ENCODE measurements at regions not wholly inside any gene's neighbourhood (a gene's known extent, or its start where the extent isn't known, plus 50 kb on each side); places are given as distances from the start of the nearest gene placed in this dataset.

GRCh38 chr4:167688660-167689142, 403.6 kb upstream of the ANXA10 start:
- DNase-seq (ENCODE audit: low spot score), result no peak

GRCh38 chr4:167702391-167702790, 389.9 kb upstream of the ANXA10 start:
- DNase-seq (ENCODE audit: low spot score), result no peak

DNA sequence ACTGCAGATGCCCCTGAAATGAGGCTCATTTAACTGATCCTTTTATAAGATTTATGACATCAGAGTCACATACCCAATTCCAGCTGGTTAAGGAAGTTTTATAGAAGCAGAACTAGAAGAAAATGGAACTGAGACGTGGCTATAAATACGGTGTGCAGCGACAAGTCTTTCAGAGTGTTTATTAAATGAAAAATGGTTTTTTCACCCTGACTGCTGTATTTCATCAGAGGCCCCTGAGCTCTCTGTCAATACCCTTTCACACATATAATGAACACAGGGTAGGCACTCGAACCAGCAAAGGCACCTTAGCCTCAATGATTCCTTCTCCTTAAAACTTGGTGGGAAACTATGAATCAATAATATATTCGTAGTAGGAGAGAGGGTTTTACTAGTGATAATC, 380.8 kb upstream of the ANXA10 start:
- no peak for DNase-seq (ENCODE audit: low spot score)

- DNase-seq (ENCODE audit: low spot score), result no peak
These were observed 378.6 kb upstream of the ANXA10 start for GRCh38 chr4:167713756-167714155.

DNA sequence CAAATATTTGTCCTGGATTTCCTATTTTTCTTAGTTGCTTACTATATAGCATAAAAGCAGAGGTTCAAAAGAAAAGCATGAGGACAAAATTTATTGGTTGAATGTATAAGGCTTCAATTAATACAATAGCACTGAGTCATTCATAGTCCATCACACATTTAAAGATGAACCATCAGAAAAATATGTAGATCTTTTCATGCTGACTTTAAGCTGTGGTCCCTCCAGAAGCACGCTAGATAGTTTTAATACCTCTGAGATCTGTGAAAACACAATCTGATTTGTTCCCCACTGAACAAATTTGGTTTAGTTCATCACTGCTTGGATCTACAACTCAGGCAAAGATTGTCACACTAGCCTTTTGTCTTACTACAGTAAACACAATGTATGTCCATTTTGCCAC, 377.2 kb upstream of the ANXA10 start:
- no peak for DNase-seq (ENCODE audit: low spot score)

GRCh38 chr4:167717495-167717894, 374.8 kb upstream of the ANXA10 start:
- DNase-seq (ENCODE audit: low spot score), result no peak

- no peak for DNase-seq (ENCODE audit: low spot score)
These were observed 370.5 kb upstream of the ANXA10 start for GRCh38 chr4:167721617-167722486.

GRCh38 chr4:167722487-167722808, 369.9 kb upstream of the ANXA10 start:
- DNase-seq (ENCODE audit: low spot score), result no peak

GRCh38 chr4:167724941-167725340, 367.4 kb upstream of the ANXA10 start:
- DNase-seq (ENCODE audit: low spot score), result no peak

DNA sequence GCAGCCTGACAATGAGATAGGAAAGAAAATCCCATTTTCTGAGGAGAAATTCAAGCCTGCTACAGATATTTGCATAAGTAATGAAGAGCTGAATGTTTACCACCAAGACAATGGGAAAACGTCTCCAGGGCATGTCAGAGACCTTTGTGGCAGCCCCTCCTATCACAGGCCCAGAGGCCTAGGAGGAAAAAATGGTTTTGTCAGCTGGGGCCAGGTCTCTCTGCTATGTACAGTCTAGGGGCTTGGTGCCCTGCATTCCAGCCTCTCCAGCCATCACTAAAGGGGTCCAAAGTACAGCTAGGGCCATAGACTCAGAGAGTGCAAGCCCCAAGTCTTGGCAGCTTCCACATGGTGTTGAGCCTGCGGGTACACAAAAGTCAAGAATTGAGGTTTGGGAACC, 361.6 kb upstream of the ANXA10 start:
- DNase-seq (ENCODE audit: low spot score), result no peak

DNA sequence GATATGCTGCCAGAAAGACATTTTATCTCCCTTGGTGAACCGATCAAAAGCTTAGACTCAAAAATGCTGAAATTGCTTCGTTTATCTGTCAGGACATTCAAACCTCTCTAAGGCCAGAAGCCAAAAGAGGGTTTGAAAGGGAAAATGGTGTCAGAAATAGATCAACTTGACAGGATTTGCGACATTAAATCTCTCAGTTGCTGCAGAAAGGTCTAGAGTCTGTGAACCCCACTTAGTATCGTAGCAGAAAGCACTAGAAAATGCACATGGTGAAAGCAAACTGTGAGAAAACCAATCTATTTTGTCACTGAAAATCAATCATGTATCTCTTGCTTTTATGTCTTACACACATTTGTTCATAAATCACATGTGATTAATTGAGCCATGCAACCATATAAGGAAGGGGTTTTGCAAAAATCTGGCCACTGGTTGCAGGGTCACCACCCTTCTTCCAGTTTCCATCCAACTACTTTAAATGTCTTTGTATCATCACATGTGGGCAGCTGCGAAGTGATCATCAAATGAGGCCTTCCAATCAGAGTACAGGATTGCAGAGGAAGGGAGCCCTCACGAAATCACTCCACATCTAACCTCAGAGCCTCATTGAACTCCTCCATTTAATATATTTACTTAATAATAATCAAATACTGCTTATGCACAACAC, 347.2 kb upstream of the ANXA10 start:
- DNase-seq (ENCODE audit: low spot score), result no peak

DNA sequence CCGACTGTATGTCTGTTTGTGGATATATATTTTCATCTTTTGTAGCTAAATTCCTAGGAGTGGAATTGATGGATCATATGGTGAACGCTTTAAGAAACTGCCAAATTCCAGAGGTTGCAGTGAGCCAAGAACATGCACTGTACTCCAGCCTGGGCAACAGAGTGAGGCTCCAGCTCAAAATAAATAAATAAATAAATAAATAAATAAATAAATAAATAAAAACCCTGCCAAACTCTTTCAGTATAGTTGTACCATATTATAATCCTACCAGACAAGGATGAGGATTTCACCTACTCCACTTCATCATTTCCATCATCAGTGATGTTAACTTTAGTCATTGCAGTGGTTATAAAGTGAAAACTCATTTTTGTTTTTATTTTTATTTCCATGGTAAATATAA, 325.1 kb upstream of the ANXA10 start:
- DNase-seq (ENCODE audit: low spot score), result no peak

GRCh38 chr4:167774646-167775045, 317.7 kb upstream of the ANXA10 start:
- no peak for DNase-seq (ENCODE audit: low spot score)

GRCh38 chr4:167775375-167775774, 317.0 kb upstream of the ANXA10 start:
- no peak for DNase-seq (ENCODE audit: low spot score)

GRCh38 chr4:167779280-167779679, 313.1 kb upstream of the ANXA10 start:
- DNase-seq (ENCODE audit: low spot score), result no peak

DNA sequence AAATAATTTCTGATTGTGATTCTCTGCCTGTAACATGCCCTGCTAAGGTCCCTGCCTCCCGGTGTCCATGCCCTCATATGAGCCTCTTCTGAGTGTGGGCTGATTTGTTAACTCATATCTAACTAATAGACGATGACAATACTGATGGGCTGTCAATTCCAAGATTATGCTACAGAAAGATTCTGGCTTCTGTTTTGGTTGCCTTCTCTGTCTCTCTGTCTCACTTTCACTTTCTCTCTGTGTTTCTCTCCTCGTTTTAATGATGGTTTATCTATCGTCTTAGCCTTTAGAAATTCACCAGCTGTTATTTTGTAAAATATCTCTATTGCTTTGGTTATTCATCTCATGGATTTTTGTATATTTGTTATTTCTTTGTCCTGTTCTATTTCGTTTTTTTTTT, 312.5 kb upstream of the ANXA10 start:
- no peak for DNase-seq (ENCODE audit: low spot score)

DNA sequence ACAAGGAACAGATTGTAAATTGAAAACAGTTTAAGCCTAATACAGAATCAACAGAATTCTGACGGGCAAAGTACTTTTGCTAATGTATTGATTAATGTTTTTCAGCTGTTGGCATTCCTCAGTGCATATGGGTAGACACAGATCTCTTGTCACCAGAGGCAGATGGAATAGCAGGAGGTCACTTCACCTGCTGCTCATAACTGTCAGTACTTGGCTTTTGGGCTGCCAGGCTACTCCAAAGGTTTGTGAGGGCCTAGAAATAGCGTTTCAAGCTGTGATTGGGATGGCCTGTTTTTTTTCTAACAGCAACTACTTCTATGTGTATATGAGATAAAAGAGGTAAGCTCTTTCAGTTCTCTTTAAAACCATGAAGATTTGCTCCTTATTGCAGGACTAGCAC, 307.5 kb upstream of the ANXA10 start:
- DNase-seq (ENCODE audit: low spot score), result no peak

- no peak for DNase-seq (ENCODE audit: low spot score)
These were observed 306.8 kb upstream of the ANXA10 start for GRCh38 chr4:167785523-167785922.

DNA sequence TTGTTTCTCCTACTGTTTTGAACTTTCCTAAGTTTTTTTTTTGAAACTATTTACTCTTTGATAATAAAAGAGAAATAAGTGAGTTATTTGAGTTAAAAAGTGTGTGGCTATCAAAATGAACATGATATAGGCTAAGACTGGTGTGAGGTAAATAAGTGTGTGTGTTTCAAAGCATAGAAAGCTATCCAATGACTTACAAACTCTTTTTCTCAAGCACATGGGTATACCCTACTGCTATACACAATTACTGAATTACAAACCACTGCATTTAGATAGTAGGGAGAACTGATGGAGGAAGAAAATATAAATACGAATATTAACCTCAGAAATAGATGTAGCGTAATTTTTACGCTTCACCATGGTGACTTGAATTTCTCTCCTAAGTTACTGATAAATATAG, 305.8 kb upstream of the ANXA10 start:
- no peak for DNase-seq (ENCODE audit: low spot score)

GRCh38 chr4:167787231-167787630, 305.1 kb upstream of the ANXA10 start:
- no peak for DNase-seq (ENCODE audit: low spot score)

DNA sequence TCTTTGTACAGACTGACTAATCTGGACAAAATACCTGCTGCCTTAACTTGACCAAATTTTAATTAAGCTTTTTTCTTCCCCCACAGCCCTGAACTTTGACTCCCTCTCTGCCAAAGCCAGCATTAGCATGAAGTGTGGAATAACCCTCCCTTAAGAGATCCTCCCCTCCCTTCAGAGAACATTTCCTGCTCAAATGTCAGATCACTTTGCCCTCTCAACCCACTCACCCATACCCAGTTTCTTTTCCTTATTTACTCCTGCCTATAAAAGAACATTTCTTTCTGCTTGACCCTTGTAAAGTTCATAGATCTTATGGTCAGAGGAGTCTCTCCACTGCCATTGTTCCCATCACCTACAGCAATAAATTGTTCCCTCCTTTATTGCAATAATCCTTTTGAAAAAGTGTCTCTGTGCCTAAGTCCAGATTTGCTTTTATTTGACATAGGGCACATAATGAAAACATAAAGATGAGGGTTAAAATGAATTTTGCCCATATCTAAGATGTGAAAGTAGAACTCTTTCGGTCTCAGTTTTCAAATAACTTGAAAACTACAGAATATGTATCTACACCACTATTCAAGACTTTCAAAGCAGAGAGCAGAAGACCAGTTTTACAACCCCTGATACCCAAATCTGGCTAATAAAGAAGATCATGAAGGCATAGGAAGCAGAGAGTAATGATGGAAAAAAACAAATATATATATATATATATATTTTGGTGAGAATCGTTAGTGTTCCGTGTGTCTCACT, 289.7 kb upstream of the ANXA10 start:
- DNase-seq (ENCODE audit: low spot score), result no peak

- DNase-seq (ENCODE audit: low spot score), result no peak
These were observed 280.4 kb upstream of the ANXA10 start for GRCh38 chr4:167811958-167812357.

DNA sequence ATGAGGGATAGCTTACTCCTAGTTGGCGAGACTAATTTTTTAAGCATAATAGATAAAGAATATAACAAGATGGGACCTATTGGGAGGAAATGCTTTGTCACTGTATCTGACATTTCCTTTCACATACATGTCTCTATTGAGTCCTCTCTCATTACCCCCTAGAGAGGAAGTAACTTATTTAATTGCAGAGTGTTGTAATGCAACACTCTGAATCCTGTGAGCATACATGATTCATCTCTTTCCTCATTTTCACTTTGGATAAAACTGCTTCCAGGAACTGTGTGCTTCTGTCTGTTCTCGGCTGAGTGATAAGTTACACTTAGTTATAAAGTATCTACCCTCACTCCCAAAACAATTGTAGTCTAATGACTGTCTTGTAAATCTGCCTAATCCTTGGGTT, 266.1 kb upstream of the ANXA10 start:
- DNase-seq (ENCODE audit: low spot score), result no peak
